ENCODE measurements at regions not wholly inside any gene's neighbourhood (a gene's known extent, or its start where the extent isn't known, plus 50 kb on each side); places are given as distances from the start of the nearest gene placed in this dataset.

GRCh38 chrX:455199-455598 lies 68.5 kb upstream of the PPP2R3B start:
- intact Hi-C loops (cut with DNase I), result no loop called here

GRCh38 chrX:455673-456072 lies 69.0 kb upstream of the PPP2R3B start:
- intact Hi-C loops (cut with DNase I), result no loop called here

More at GRCh38 chrX:455199-455598, 68.5 kb upstream of the PPP2R3B start:
- Histone ChIP-seq H3K27ac (no peak overlapping the region), H3K9me3 (peaks cover 0 to 4% (median 0%) of the 10 kb centered on the region in 3 donors), H3K36me3 (no peaks in the 10 kb centered on the region), H3K27me3 (peaks cover 0 to 24% (median 0%) of the 10 kb centered on the region in 4 donors), H3K4me3 (no peak overlapping the region), H3K4me1 (no peaks in the 10 kb centered on the region)
- WGBS, 2 donors, result 63 to 69% methylated on average over 3 to 4 of the region's 8 CpGs
- DNase-seq, result no peak
- TF ChIP-seq CTCF (IDR thresholded peaks at IDR 0.05) (no peak), POLR2A (IDR thresholded peaks at IDR 0.05) (no peak)

GRCh38 chrX:456146-456545 lies 69.4 kb upstream of the PPP2R3B start:
- no peaks in the 10 kb centered on the region for H3K36me3 ChIP-seq
- intact Hi-C loops (cut with DNase I), result no loop called here
- H3K27ac ChIP-seq, result no peak overlapping the region
- no peak overlapping the region for H3K4me3 ChIP-seq
- TF ChIP-seq POLR2A (IDR thresholded peaks at IDR 0.05), result no peak
- TF ChIP-seq CTCF (IDR thresholded peaks at IDR 0.05), result no peak
- no peaks in the 10 kb centered on the region for H3K4me1 ChIP-seq
- H3K27me3 ChIP-seq, result peaks cover 0 to 20% (median 0%) of the 10 kb centered on the region in 4 donors
- no peak for DNase-seq
- H3K9me3 ChIP-seq, result peaks cover 0 to 4% (median 0%) of the 10 kb centered on the region in 3 donors

More at GRCh38 chrX:455673-456072, 69.0 kb upstream of the PPP2R3B start:
- Histone ChIP-seq H3K4me3 (no peak overlapping the region), H3K4me1 (no peaks in the 10 kb centered on the region), H3K9me3 (peaks cover 0 to 4% (median 0%) of the 10 kb centered on the region in 3 donors), H3K27ac (no peak overlapping the region), H3K27me3 (peaks cover 0 to 22% (median 0%) of the 10 kb centered on the region in 4 donors), H3K36me3 (no peaks in the 10 kb centered on the region)
- no peak for TF ChIP-seq CTCF (IDR thresholded peaks at IDR 0.05)
- no peak for TF ChIP-seq POLR2A (IDR thresholded peaks at IDR 0.05)
- WGBS, 2 donors, result 54 to 75% methylated on average over 9 of the region's 9 CpGs
- DNase-seq, result no peak

- intact Hi-C loops (cut with DNase I), result no loop called here
- no peaks in the 10 kb centered on the region for H3K4me1 ChIP-seq
- peaks cover 0 to 16% (median 0%) of the 10 kb centered on the region in 4 donors for H3K27me3 ChIP-seq
- DNase-seq, result no peak
- WGBS, 2 donors, result 57 to 72% methylated on average over 5 of the region's 5 CpGs
- no peak overlapping the region for H3K27ac ChIP-seq
- no peaks in the 10 kb centered on the region for H3K36me3 ChIP-seq
- H3K4me3 ChIP-seq, result no peak overlapping the region
- TF ChIP-seq CTCF (IDR thresholded peaks at IDR 0.05) (no peak), POLR2A (IDR thresholded peaks at IDR 0.05) (no peak)
- peaks cover 0 to 4% (median 0%) of the 10 kb centered on the region in 3 donors for H3K9me3 ChIP-seq
Measured at GRCh38 chrX:456551-457291, 70.0 kb upstream of the PPP2R3B start.

GRCh38 chrX:457292-457679 lies 70.6 kb upstream of the PPP2R3B start:
- Histone ChIP-seq H3K4me3 (no peak overlapping the region), H3K27me3 (peaks cover 0 to 12% (median 0%) of the 10 kb centered on the region in 4 donors), H3K9me3 (peaks cover 0 to 4% (median 0%) of the 10 kb centered on the region in 3 donors), H3K36me3 (no peaks in the 10 kb centered on the region), H3K27ac (no peak overlapping the region), H3K4me1 (no peaks in the 10 kb centered on the region)
- intact Hi-C loops (cut with DNase I), result no loop called here
- DNase-seq, result no peak
- WGBS, 2 donors, result 60 to 66% methylated on average over 2 of the region's 2 CpGs
- TF ChIP-seq CTCF (IDR thresholded peaks at IDR 0.05), result no peak

All from esophagus squamous epithelium (tissue), 5 donors.